K562 (cell line): ENCODE measurements at regions not wholly inside any gene's neighbourhood (a gene's known extent, or its start where the extent isn't known, plus 50 kb on each side); places are given as distances from the start of the nearest gene placed in this dataset.

Experiments
- ATAC-seq: fragments of 200-7000 bp; cut with Tn5 transposase; 3 replicates; pipeline ENCODE4 v1.9.1; 2020; ENCODE audit warnings: moderate library complexity
- BruUV-seq: library from RNA; stranded (reverse); fragments of 400-500 nt; replicated peaks from 2 replicates; lab custom pipeline; 2021; lab: Mats Ljungman, UMichigan
- CTCF ChIA-PET: fragments of 300-600 bp; formaldehyde crosslinking; extraction: SDS; loops from one replicate; lab custom pipeline; 2021; ENCODE audit warnings: low intra/inter-chr PET ratio; lab: Yijun Ruan, JAX
- POLR2A ChIA-PET: fragments of 300-600, 350-650 bp; sonication (Branson Sonifier 250); formaldehyde crosslinking; extraction: SDS; loops from one replicate; lab custom pipeline; 2021; ENCODE audit warnings: antibody characterized with exemption, inconsistent platforms; lab: Yijun Ruan, JAX
- DNase-seq, 4 experiments: peaks; one replicate each; pipeline versions ENCODE4 v3.0.0 to v3.0.0-alpha.2; 2011 to 2018; ENCODE audit warnings: low spot score in 3 of 4, mixed read lengths in 3 of 4; ENCODE audit errors: extremely low read depth in 1 of 4
- FAIRE-seq: peaks from 2 replicates; lab custom pipeline; 2011; peaks lifted over from hg19 to GRCh38; lab: Jason Lieb, UNC
- H2AFZ ChIP-seq: 2 replicates; pipeline ENCODE4 v1.6.0; 2011; ENCODE audit warnings: low read depth, low read length, control low read depth, inconsistent platforms
- H3K27ac ChIP-seq: fragments of 200-600 bp; 3 replicates; pipeline ENCODE4 v1.8.0; 2011; ENCODE audit warnings: low read depth, mild to moderate bottlenecking, control low read depth, inconsistent platforms, low read length, moderate library complexity, mixed read lengths; ENCODE audit errors: extremely low read depth
- H3K27me3 ChIP-seq, 2 experiments: fragments of 300-600 bp in 1 of 2; 2 replicates in 1 of 2; 3 replicates in 1 of 2; pipeline versions ENCODE4 v1.6.0 to v1.8.0; 2011; ENCODE audit warnings: inconsistent platforms in 2 of 2, low read length in 2 of 2, mild to moderate bottlenecking in 1 of 2, mixed read lengths in 1 of 2, moderate library complexity in 1 of 2; ENCODE audit not compliant: control insufficient read depth in 2 of 2, insufficient read depth in 2 of 2
- H3K36me3 ChIP-seq: fragments of 300-600 bp; 3 replicates; pipeline ENCODE4 v1.8.0; 2011; ENCODE audit warnings: mild to moderate bottlenecking, low read length, inconsistent platforms; ENCODE audit not compliant: control insufficient read depth, insufficient read depth
- H3K4me1 ChIP-seq, 2 experiments: fragments of 200-600 bp in 1 of 2; replicated peaks in 1 of 2; 2 replicates in 1 of 2; 3 replicates in 1 of 2; pipeline versions ENCODE4 v1.5.1 to v1.8.0; 2011; ENCODE audit warnings: inconsistent platforms in 2 of 2, low read length in 2 of 2, mild to moderate bottlenecking in 1 of 2, mixed read lengths in 1 of 2, moderate library complexity in 1 of 2; ENCODE audit not compliant: control insufficient read depth in 2 of 2, insufficient read depth in 2 of 2
- H3K4me2 ChIP-seq: 2 replicates; pipeline ENCODE4 v1.6.1; 2011; ENCODE audit warnings: low read length, control low read depth, inconsistent platforms, mixed read lengths; ENCODE audit not compliant: insufficient read depth
- H3K4me3 ChIP-seq: fragments of 200-600 bp; sonication (generic), shearing (Covaris generic); 2 replicates; pipeline ENCODE4 v1.5.1; 2016; ENCODE audit warnings: control low read depth, inconsistent platforms
- H3K79me2 ChIP-seq: fragments of 200-600 bp; 3 replicates; pipeline ENCODE4 v1.8.0; 2011; ENCODE audit warnings: low read length, inconsistent platforms; ENCODE audit not compliant: control insufficient read depth, insufficient read depth
- H3K9ac ChIP-seq, 2 experiments: 2 replicates each; pipeline versions ENCODE4 v1.6.0 to v1.6.1; 2011; ENCODE audit warnings: low read depth in 2 of 2, low read length in 2 of 2, control low read depth in 1 of 2, inconsistent platforms in 1 of 2, mild to moderate bottlenecking in 1 of 2, mixed read lengths in 1 of 2; ENCODE audit not compliant: insufficient read depth in 1 of 2
- H3K9me1 ChIP-seq: one replicate; pipeline ENCODE4 v1.6.0; 2011; ENCODE audit warnings: inconsistent platforms, mild to moderate bottlenecking, low read length, moderate library complexity; ENCODE audit not compliant: control insufficient read depth, insufficient read depth
- H3K9me3 ChIP-seq: replicated peaks from 2 replicates; pipeline ENCODE4 v1.5.1; 2011; ENCODE audit warnings: low read depth, low read length, inconsistent platforms; ENCODE audit not compliant: control insufficient read depth, insufficient read depth
- H4K20me1 ChIP-seq: replicated peaks from 2 replicates; pipeline ENCODE4 v1.6.1; 2011; ENCODE audit warnings: low read length, inconsistent platforms, mixed read lengths; ENCODE audit not compliant: control insufficient read depth, insufficient read depth
- CGGBP1 ChIP-seq: fragments of 250-450 bp; sonication (Bioruptor Pico); IDR thresholded peaks from 2 replicates; pipeline ENCODE4 v1.9.0; 2021; ENCODE audit warnings: mild to moderate bottlenecking
- ERF ChIP-seq: fragments of 450-650 bp; formaldehyde crosslinking; IDR thresholded peaks from 2 replicates; pipeline ENCODE4 v1.4.0; 2020; ENCODE audit warnings: mild to moderate bottlenecking, mixed read lengths
- L3MBTL2 ChIP-seq: fragments of 450-650 bp; IDR thresholded peaks from 2 replicates; pipeline ENCODE4 v1.6.1; 2016; ENCODE audit warnings: mild to moderate bottlenecking, moderate library complexity
- RAD21 ChIP-seq, 2 experiments: fragments of 250-450 bp in 1 of 2; fragments of 450-650 bp in 1 of 2; sonication (Bioruptor Pico) in 1 of 2; formaldehyde crosslinking in 1 of 2; IDR thresholded peaks in 1 of 2; conservative IDR thresholded peaks in 1 of 2; 2 replicates each; pipeline versions ENCODE4 v1.4.0 to v1.8.0; 2020 to 2022; ENCODE audit warnings: mild to moderate bottlenecking in 2 of 2, moderate library complexity in 1 of 2
- RCOR1 ChIP-seq, 2 experiments: IDR thresholded peaks; 2 replicates each; pipeline ENCODE4 v1.6.1; 2012; ENCODE audit warnings: low read depth in 2 of 2, low read length in 2 of 2, borderline replicate concordance in 1 of 2, improper control_type of control experiment in 1 of 2
- SAFB ChIP-seq: fragments of 200-400 bp; formaldehyde crosslinking; IDR thresholded peaks from 2 replicates; pipeline ENCODE4 v1.6.1; 2017; ENCODE audit warnings: low read depth, low read length, borderline replicate concordance
- SMAD2 ChIP-seq: fragments of 150-350 bp; IDR thresholded peaks from 2 replicates; pipeline ENCODE4 v1.6.1; 2014; ENCODE audit warnings: low read depth, mild to moderate bottlenecking, low read length
- SMARCB1 ChIP-seq: IDR thresholded peaks from 2 replicates; pipeline ENCODE4 v1.6.1; 2011; ENCODE audit warnings: improper control_type of control experiment, low read depth; ENCODE audit not compliant: insufficient read length
- in situ Hi-C: fragments of 300-500 bp; cut with MboI; formaldehyde crosslinking; loops from 4 replicates; pipeline ENCODE4 v1.15.0; 2018; ENCODE audit warnings: inconsistent platforms, mixed read lengths
- intact Hi-C: fragments of 100-400 bp; cut with micrococcal nuclease; formaldehyde crosslinking; loops from 2 replicates; pipeline ENCODE4 v1.14.2; 2022

GRCh38 chr5:60483050-60483449 lies 216.9 kb downstream of the DEPDC1B start:
- DNase-seq = no peak
- TF ChIP-seq SMAD2 = no peak
- TF ChIP-seq RAD21 (CRISPR knock-in tag; conservative IDR thresholded peaks at IDR 0.05 in 1 of 2, IDR thresholded peaks at IDR 0.05 in 1 of 2) = no peak
- no peak for TF ChIP-seq RCOR1 (IDR thresholded peaks at IDR 0.05; ENCODE audit: borderline replicate concordance in 1 of 2, low read depth in 2 of 2, low read length in 2 of 2)
- no peak for TF ChIP-seq L3MBTL2
- no peak for TF ChIP-seq ERF (CRISPR knock-in tag)
- no peak for TF ChIP-seq SMARCB1
- no peak for TF ChIP-seq CGGBP1 (CRISPR knock-in tag)
- TF ChIP-seq SAFB = no peak
- TF ChIP-seq, all 486 proteins: peak for 0
- H3K4me1 ChIP-seq = no peaks in the 10 kb centered on the region

More at GRCh38 chr5:60483050-60483449, 216.9 kb downstream of the DEPDC1B start:
- Histone ChIP-seq H3K36me3 (no peaks in the 10 kb centered on the region), H3K27me3 (no peaks in the 10 kb centered on the region), H3K4me2 (no peak overlapping the region), H3K9me3 (no peaks in the 10 kb centered on the region), H3K9me1 (no peaks in the 10 kb centered on the region), H3K9ac (no peak overlapping the region), H3K79me2 (no peaks in the 10 kb centered on the region), H3K27ac (no peak overlapping the region), H2AFZ (no peak overlapping the region), H4K20me1 (no peaks in the 10 kb centered on the region), H3K4me3 (no peak overlapping the region)
- ChIA-PET CTCF (no interaction called here), POLR2A (no interaction called here)
- in situ Hi-C loops = no loop called here
- ATAC-seq (no peak), FAIRE-seq (no peak)
- BruUV-seq = no TSS peak
- intact Hi-C loops = no loop called here
